ENCODE measurements at regions not wholly inside any gene's neighbourhood (a gene's known extent, or its start where the extent isn't known, plus 50 kb on each side); places are given as distances from the start of the nearest gene placed in this dataset.

DNA sequence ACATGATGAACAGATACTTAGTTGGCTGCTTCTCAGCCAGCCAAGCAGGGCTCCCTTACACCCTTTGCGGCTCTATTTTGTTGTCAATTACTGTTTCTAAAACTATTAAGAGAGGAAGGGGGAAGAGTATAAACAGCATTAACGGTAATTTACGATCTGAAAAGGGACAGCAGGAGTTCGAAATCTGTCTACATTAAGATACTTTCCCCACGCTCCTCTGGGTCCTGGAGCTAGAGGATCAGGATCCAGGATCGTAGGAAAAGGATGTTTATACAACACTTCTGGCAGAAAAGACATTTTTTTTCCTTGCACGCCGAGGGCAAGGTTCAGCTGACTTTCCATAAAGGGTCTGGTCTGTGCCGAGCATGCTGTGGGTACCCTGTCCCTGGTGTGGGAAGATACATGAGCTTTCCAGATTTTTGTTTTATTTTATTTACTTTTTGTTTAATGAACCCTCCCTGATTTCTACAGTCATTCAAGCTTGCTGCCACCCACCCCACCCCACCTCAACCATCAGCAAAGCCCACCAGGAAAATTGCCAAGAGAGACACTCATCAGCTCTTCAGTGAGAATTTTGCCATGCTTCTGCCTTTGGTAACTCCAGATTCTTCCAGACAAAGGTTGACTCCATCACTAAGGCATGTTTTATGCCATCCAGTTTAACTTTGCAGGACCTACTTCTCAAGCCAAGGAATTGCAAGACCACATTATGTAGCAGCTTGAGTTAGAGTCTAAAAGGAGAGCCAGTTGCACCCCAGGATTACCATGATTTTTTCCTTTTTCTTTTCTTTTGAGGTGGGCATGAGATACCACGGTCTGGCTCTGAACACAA is 188.1 kb downstream of the QDPR start:
- Histone ChIP-seq H3K27me3 (ENCODE audit: control insufficient read depth, extremely low read depth, insufficient read depth, low read length) (no peaks in the 10 kb centered on the region), H3K4me1 (ENCODE audit: control insufficient read depth, extremely low read depth, insufficient read depth, low read length) (no peaks in the 10 kb centered on the region), H3K4me3 (ENCODE audit: control insufficient read depth in 2 of 3, extremely low read depth in 1 of 3, insufficient read depth in 2 of 3, low read depth in 1 of 3, low read length in 3 of 3) (no peak overlapping the region), H3K79me2 (ENCODE audit: control insufficient read depth, insufficient read depth, low read length) (no peaks in the 10 kb centered on the region), H3K9me3 (ENCODE audit: control insufficient read depth, low read depth, low read length) (no peaks in the 10 kb centered on the region), H4K20me1 (ENCODE audit: control insufficient read depth, extremely low read depth, insufficient read depth, low read length) (no peaks in the 10 kb centered on the region), H3K27ac (ENCODE audit: control insufficient read depth, insufficient read depth, low read length) (no peak overlapping the region), H3K9me1 (ENCODE audit: control insufficient read depth, extremely low read depth, insufficient read depth, low read length) (no peaks in the 10 kb centered on the region), H3K36me3 (ENCODE audit: control insufficient read depth in 2 of 2, extremely low read depth in 1 of 2, insufficient read depth in 2 of 2, low read length in 2 of 2) (no peaks in the 10 kb centered on the region), H3K4me2 (ENCODE audit: control insufficient read depth, extremely low read depth, insufficient read depth, low read depth, low read length) (no peak overlapping the region), H3K9ac (ENCODE audit: control insufficient read depth, extremely low read depth, insufficient read depth, low read length) (no peak overlapping the region), H2AFZ (ENCODE audit: control insufficient read depth, low read length) (no peak overlapping the region)
- TF ChIP-seq, protein P1, sequence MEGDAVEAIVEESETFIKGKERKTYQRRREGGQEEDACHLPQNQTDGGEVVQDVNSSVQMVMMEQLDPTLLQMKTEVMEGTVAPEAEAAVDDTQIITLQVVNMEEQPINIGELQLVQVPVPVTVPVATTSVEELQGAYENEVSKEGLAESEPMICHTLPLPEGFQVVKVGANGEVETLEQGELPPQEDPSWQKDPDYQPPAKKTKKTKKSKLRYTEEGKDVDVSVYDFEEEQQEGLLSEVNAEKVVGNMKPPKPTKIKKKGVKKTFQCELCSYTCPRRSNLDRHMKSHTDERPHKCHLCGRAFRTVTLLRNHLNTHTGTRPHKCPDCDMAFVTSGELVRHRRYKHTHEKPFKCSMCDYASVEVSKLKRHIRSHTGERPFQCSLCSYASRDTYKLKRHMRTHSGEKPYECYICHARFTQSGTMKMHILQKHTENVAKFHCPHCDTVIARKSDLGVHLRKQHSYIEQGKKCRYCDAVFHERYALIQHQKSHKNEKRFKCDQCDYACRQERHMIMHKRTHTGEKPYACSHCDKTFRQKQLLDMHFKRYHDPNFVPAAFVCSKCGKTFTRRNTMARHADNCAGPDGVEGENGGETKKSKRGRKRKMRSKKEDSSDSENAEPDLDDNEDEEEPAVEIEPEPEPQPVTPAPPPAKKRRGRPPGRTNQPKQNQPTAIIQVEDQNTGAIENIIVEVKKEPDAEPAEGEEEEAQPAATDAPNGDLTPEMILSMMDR (optimal IDR thresholded peaks at IDR 0.05 in 1 of 3, IDR thresholded peaks at IDR 0.05 in 1 of 3, conservative IDR thresholded peaks at IDR 0.05 in 1 of 3; ENCODE audit: extremely low read depth in 1 of 3, insufficient read depth in 2 of 3, low read length in 3 of 3) = no peak
- no peak for TF ChIP-seq EZH2 (IDR thresholded peaks at IDR 0.05; ENCODE audit: low read length)
- DNase-seq (ENCODE audit: low read depth, low spot score) (no peak), FAIRE-seq (no peak)
- dilution Hi-C loops (cut with MboI; ENCODE audit: extremely low pct_ligation_motif_present, low sequenced_read_pairs) = no loop called here

DNA sequence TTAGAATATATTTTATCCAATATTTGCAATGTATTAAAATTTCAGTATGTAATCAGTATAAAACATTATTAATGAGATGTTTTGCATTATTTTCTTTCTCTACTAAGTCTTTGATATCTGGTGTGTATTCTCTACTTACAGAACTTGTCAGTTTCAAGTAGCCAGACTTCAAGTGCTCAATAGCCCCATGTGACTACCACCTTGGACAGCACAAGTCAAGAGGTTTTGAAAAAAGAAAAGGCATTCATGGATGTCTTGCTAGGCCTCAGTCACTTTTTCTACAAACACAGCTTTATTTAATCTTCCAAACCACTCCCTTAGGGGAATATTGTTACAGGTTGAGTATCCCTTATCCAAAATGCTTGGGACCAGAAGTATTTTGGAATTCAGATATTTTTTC is 189.4 kb downstream of the QDPR start:
- TF ChIP-seq, protein P1 (optimal IDR thresholded peaks at IDR 0.05 in 1 of 3, IDR thresholded peaks at IDR 0.05 in 1 of 3, conservative IDR thresholded peaks at IDR 0.05 in 1 of 3; ENCODE audit: extremely low read depth in 1 of 3, insufficient read depth in 2 of 3, low read length in 3 of 3) = no peak
- no peak for TF ChIP-seq EZH2 (IDR thresholded peaks at IDR 0.05; ENCODE audit: low read length)
- dilution Hi-C loops (cut with MboI; ENCODE audit: extremely low pct_ligation_motif_present, low sequenced_read_pairs) = no loop called here
- Histone ChIP-seq H3K36me3 (ENCODE audit: control insufficient read depth in 2 of 2, extremely low read depth in 1 of 2, insufficient read depth in 2 of 2, low read length in 2 of 2) (no peaks in the 10 kb centered on the region), H3K27me3 (ENCODE audit: control insufficient read depth, extremely low read depth, insufficient read depth, low read length) (no peaks in the 10 kb centered on the region), H3K79me2 (ENCODE audit: control insufficient read depth, insufficient read depth, low read length) (no peaks in the 10 kb centered on the region), H3K4me3 (ENCODE audit: control insufficient read depth in 2 of 3, extremely low read depth in 1 of 3, insufficient read depth in 2 of 3, low read depth in 1 of 3, low read length in 3 of 3) (no peak overlapping the region), H3K9ac (ENCODE audit: control insufficient read depth, extremely low read depth, insufficient read depth, low read length) (no peak overlapping the region), H3K4me2 (ENCODE audit: control insufficient read depth, extremely low read depth, insufficient read depth, low read depth, low read length) (no peak overlapping the region), H2AFZ (ENCODE audit: control insufficient read depth, low read length) (no peak overlapping the region), H3K27ac (ENCODE audit: control insufficient read depth, insufficient read depth, low read length) (no peak overlapping the region), H3K9me1 (ENCODE audit: control insufficient read depth, extremely low read depth, insufficient read depth, low read length) (no peaks in the 10 kb centered on the region), H3K4me1 (ENCODE audit: control insufficient read depth, extremely low read depth, insufficient read depth, low read length) (no peaks in the 10 kb centered on the region), H3K9me3 (ENCODE audit: control insufficient read depth, low read depth, low read length) (no peaks in the 10 kb centered on the region), H4K20me1 (ENCODE audit: control insufficient read depth, extremely low read depth, insufficient read depth, low read length) (no peaks in the 10 kb centered on the region)
- FAIRE-seq (no peak), DNase-seq (ENCODE audit: low read depth, low spot score) (no peak)

Data from keratinocyte (primary cell).